Effector memory CD8-positive, alpha-beta T cell (primary cell): ENCODE measurements at regions not wholly inside any gene's neighbourhood (a gene's known extent, or its start where the extent isn't known, plus 50 kb on each side); places are given as distances from the start of the nearest gene placed in this dataset.

Source experiments
- ATAC-seq: fragments of 150-1000 bp; cut with Tn5 transposase; replicated peaks from 2 replicates; pipeline ENCODE4 v1.10.0; 2021; ENCODE audit warnings: mild to moderate bottlenecking, moderate library complexity
- DNase-seq, 3 experiments: peaks; one replicate each; pipeline ENCODE4 v3.0.0; 2021
- H3K27ac Mint-ChIP-seq, 2 donors: one replicate each; pipeline ENCODE4 v1.8.0; 2022; ENCODE audit warnings: mild to moderate bottlenecking in 2 of 2, mixed read lengths in 2 of 2, moderate library complexity in 2 of 2
- H3K27me3 Mint-ChIP-seq, 2 donors: one replicate each; pipeline ENCODE4 v1.8.0; 2022; ENCODE audit warnings: mixed read lengths in 2 of 2
- H3K36me3 Mint-ChIP-seq: one replicate; pipeline ENCODE4 v1.8.0; 2022; ENCODE audit warnings: mild to moderate bottlenecking, moderate library complexity, mixed read lengths; ENCODE audit not compliant: insufficient read depth
- H3K4me1 Mint-ChIP-seq, 2 donors: one replicate each; pipeline ENCODE4 v1.8.0; 2022; ENCODE audit warnings: low read depth in 2 of 2, mixed read lengths in 2 of 2
- H3K4me3 Mint-ChIP-seq, 2 donors: one replicate each; pipeline ENCODE4 v1.8.0; 2022; ENCODE audit warnings: mild to moderate bottlenecking in 2 of 2, mixed read lengths in 2 of 2, moderate library complexity in 2 of 2
- H3K9me3 Mint-ChIP-seq, 2 donors: one replicate each; pipeline ENCODE4 v1.8.0; 2022; ENCODE audit warnings: mixed read lengths in 2 of 2

GRCh38 chr3:193774272-193774915 lies 181.4 kb downstream of the OPA1 start:
- Mint-ChIP-seq H3K4me1 (no peaks in the 10 kb centered on the region), H3K27ac (no peak overlapping the region), H3K27me3 (peaks cover 33 to 60% of the 10 kb centered on the region in 2 donors), H3K4me3 (no peak overlapping the region), H3K9me3 (no peaks in the 10 kb centered on the region), H3K36me3 (peaks cover 2% of the 10 kb centered on the region)
- ATAC-seq (no peak), DNase-seq (no peak)

- Mint-ChIP-seq H3K4me3 (no peak overlapping the region), H3K36me3 (peaks cover 2% of the 10 kb centered on the region), H3K4me1 (no peaks in the 10 kb centered on the region), H3K9me3 (no peaks in the 10 kb centered on the region), H3K27ac (no peak overlapping the region), H3K27me3 (peaks cover 36 to 65% of the 10 kb centered on the region in 2 donors)
- DNase-seq (no peak), ATAC-seq (no peak)
Measured at GRCh38 chr3:193774916-193775285, 181.9 kb downstream of the OPA1 start.

DNA sequence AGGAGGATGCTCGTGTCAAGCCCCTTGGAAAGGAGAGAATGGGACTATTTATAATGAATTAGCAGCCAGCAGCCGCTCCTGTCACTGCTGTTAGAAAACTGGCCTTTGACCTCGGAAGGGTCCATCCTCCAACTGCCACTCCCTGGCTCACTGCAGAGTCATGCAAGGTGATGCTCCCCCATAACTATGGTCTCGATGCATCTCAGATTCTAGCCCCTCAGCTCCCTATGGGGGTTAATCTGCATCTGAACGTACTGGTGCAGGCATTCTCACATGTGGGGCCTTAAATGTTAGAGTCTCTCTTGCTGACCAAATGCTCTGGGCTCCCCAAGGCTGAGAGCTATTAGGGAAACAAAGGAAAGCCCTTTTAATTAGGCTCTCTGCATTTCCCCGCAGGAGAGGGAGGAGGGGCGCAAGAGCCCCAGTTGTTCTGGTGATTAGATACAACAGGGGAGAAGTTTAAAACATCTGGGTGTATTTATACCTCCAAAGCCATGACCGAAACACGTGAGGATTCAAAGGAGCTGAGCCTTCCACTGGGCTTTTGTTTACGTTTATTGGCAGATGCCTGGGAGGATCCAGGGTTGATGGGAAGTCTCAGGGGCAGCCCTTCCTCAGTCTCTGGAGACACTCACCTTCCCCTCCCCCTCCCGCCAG lies 182.5 kb downstream of the OPA1 start:
- no peaks in the 10 kb centered on the region for H3K4me1 Mint-ChIP-seq
- no peaks in the 10 kb centered on the region for H3K9me3 Mint-ChIP-seq

GRCh38 chr3:193776626-193777358 lies 183.8 kb downstream of the OPA1 start:
- H3K4me3 Mint-ChIP-seq = no peak overlapping the region
- H3K4me1 Mint-ChIP-seq = peaks cover 0 to 1% of the 10 kb centered on the region in 2 donors
- peaks cover 50 to 73% of the 10 kb centered on the region in 2 donors for H3K27me3 Mint-ChIP-seq
- ATAC-seq = no peak
- H3K36me3 Mint-ChIP-seq = peaks cover 2% of the 10 kb centered on the region
- DNase-seq = no peak
- H3K27ac Mint-ChIP-seq = no peak overlapping the region
- H3K9me3 Mint-ChIP-seq = no peaks in the 10 kb centered on the region

More for the DNA sequence above, 182.5 kb downstream of the OPA1 start:
- Mint-ChIP-seq H3K27ac (no peak overlapping the region), H3K4me3 (no peak overlapping the region), H3K36me3 (peaks cover 2% of the 10 kb centered on the region), H3K27me3 (peaks cover 40 to 72% of the 10 kb centered on the region in 2 donors)
- no peak for ATAC-seq
- no peak for DNase-seq

DNA sequence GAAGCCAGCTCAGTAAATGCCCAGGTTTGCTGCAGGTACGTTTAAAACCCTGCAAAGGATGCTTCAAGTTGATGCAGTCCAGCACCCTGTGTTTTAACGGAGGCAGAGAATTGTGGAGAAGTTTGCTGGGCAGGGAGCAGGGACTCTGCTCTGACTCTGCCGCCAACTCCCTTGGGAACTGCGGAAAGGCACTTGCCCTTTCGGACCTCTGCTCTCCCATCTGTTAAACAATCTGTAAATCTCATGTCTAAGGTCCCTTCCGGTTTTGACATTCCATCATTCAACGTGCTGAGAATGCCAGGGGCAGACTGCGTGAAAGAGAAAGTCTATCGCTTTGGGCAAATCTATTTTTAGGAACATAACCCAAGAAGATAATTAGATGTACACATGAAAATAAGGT lies 184.5 kb downstream of the OPA1 start:
- Mint-ChIP-seq H3K4me3 (no peak overlapping the region), H3K4me1 (peaks cover 0 to 1% of the 10 kb centered on the region in 2 donors), H3K36me3 (peaks cover 2% of the 10 kb centered on the region), H3K27ac (no peak overlapping the region), H3K9me3 (no peaks in the 10 kb centered on the region), H3K27me3 (peaks cover 57 to 73% of the 10 kb centered on the region in 2 donors)
- ATAC-seq (no peak), DNase-seq (no peak)

- H3K9me3 Mint-ChIP-seq = no peaks in the 10 kb centered on the region
- H3K4me1 Mint-ChIP-seq = peaks cover 0 to 1% of the 10 kb centered on the region in 2 donors
- peaks cover 2% of the 10 kb centered on the region for H3K36me3 Mint-ChIP-seq
- H3K27ac Mint-ChIP-seq = no peak overlapping the region
- no peak overlapping the region for H3K4me3 Mint-ChIP-seq
- peaks cover 52 to 76% of the 10 kb centered on the region in 2 donors for H3K27me3 Mint-ChIP-seq
- ATAC-seq (no peak), DNase-seq (no peak)
Measured at GRCh38 chr3:193778676-193779075, 185.7 kb downstream of the OPA1 start.

DNA sequence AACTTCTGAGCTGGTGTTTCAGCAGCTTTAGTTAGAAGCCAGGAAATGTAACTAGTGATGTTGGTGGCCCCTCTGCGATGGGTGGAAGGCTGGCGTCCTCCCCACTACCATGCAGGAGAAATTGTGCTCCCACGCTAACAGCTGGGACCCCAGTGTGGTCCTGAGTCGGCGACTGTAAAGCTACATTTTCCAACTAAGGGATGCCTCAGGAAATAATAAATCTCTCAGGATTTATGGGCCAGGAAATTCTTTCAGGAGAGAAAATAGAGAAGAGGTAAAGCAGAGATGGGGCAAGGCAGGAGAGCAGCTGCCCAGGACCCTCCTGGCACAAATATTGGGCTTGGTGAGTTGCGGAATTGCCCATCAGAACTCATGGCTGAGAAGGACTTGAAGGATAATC lies 186.9 kb downstream of the OPA1 start:
- Mint-ChIP-seq H3K27me3 (peaks cover 44 to 66% of the 10 kb centered on the region in 2 donors), H3K9me3 (no peaks in the 10 kb centered on the region)

DNA sequence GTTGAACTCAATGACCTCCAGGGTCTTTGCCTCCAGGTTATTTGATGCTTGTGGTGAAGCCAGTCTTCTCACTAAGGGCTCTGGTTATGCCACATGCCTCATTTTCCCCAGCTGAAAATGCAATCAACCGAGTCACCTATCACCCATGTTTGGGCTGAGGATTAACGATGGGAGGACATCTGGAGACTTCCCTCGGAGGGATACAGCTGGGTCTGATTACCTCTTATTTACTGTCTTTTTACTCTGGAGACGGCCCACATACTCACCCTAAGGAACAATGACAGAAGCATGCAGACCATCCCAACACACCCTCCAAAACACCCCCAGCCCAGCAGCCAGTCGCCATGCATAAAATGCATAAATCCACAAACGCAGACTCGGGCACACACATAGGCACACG lies 187.4 kb downstream of the OPA1 start:
- Mint-ChIP-seq H3K9me3 (no peaks in the 10 kb centered on the region), H3K36me3 (no peaks in the 10 kb centered on the region), H3K4me3 (no peak overlapping the region), H3K27me3 (peaks cover 44 to 62% of the 10 kb centered on the region in 2 donors), H3K27ac (no peak overlapping the region), H3K4me1 (peaks cover 0 to 1% of the 10 kb centered on the region in 2 donors)
- ATAC-seq = no peak
- DNase-seq = no peak

More for the DNA sequence above, 186.9 kb downstream of the OPA1 start:
- H3K36me3 Mint-ChIP-seq = peaks cover 2% of the 10 kb centered on the region
- DNase-seq (no peak), ATAC-seq (no peak)
- no peak overlapping the region for H3K27ac Mint-ChIP-seq
- no peak overlapping the region for H3K4me3 Mint-ChIP-seq
- peaks cover 0 to 1% of the 10 kb centered on the region in 2 donors for H3K4me1 Mint-ChIP-seq

- peaks cover 42 to 56% of the 10 kb centered on the region in 2 donors for H3K27me3 Mint-ChIP-seq
- no peak overlapping the region for H3K4me3 Mint-ChIP-seq
- ATAC-seq (no peak), DNase-seq (no peak)
- no peaks in the 10 kb centered on the region for H3K36me3 Mint-ChIP-seq
- peaks cover 0 to 1% of the 10 kb centered on the region in 2 donors for H3K4me1 Mint-ChIP-seq
- no peaks in the 10 kb centered on the region for H3K9me3 Mint-ChIP-seq
- H3K27ac Mint-ChIP-seq = no peak overlapping the region
Measured at GRCh38 chr3:193780810-193781478, 187.9 kb downstream of the OPA1 start.

DNA sequence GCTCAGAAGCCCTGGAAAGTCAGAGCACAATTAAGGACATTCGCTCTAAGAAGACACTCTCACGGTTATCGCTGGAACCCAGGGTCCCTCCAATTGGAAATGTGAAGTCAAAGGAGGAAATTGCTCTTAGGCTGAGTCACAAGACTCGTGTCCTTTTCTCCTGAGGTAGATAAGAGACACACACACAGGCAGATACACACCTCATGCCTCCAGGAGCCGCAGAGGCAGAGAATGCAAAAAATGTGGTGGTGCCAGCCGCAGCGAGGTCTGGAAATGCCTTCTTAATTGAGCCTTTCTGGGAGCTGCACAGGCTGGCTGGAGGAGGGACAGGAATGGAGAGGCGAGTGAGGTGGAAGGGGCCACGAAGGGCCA lies 189.3 kb downstream of the OPA1 start:
- peaks cover 55 to 66% of the 10 kb centered on the region in 2 donors for H3K27me3 Mint-ChIP-seq
- no peaks in the 10 kb centered on the region for H3K9me3 Mint-ChIP-seq
- no peak overlapping the region for H3K4me3 Mint-ChIP-seq
- H3K36me3 Mint-ChIP-seq = no peaks in the 10 kb centered on the region
- ATAC-seq (no peak), DNase-seq (no peak)
- H3K27ac Mint-ChIP-seq = no peak overlapping the region
- peaks cover 0 to 1% of the 10 kb centered on the region in 2 donors for H3K4me1 Mint-ChIP-seq

DNA sequence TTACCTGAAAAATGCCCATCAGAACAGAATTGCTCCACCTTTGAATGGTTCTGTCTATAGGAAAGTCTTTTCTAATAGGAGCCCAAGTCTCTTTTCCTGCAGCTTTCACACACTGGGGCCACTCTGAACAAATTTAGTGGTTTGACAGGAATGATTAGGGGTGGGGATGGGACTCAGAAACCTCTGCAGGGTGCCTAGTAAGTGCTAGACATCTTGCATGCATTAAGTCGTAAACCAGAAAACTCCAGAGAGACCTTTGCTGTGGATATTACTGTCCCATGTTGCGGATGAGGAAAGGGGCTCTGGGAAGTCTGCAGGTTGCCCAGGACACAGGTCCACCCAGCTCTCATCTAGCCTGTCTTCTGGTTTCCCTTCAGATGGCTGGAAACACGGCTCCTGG lies 189.7 kb downstream of the OPA1 start:
- no peak for ATAC-seq
- Mint-ChIP-seq H3K9me3 (no peaks in the 10 kb centered on the region), H3K36me3 (no peaks in the 10 kb centered on the region), H3K4me1 (peaks cover 0 to 1% of the 10 kb centered on the region in 2 donors), H3K27ac (no peak overlapping the region), H3K4me3 (no peak overlapping the region), H3K27me3 (peaks cover 55 to 71% of the 10 kb centered on the region in 2 donors)
- DNase-seq = no peak

GRCh38 chr3:193783166-193783896 lies 190.3 kb downstream of the OPA1 start:
- Mint-ChIP-seq H3K27me3 (peaks cover 55 to 77% of the 10 kb centered on the region in 2 donors), H3K9me3 (no peaks in the 10 kb centered on the region)

DNA sequence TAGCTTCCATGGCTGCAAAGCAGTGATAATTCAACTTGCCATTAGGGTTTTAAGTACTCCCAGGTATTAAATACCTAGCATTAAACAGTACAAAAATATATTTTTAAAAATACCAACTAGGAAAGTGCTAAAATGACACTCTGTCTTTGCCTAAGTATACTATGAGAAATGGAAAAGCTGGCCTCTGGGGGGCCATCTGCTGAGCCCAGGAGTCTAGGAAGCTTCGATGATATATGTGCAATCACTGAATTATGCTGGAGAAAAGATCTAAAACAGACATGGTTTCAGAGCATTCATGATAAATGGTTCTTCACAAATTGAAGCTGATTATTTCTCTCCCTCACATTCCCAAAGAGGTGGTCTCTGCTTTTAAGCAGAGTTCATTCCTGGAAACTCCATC lies 191.8 kb downstream of the OPA1 start:
- no peak for ATAC-seq
- DNase-seq = no peak
- H3K27ac Mint-ChIP-seq = no peak overlapping the region

More at GRCh38 chr3:193783166-193783896, 190.3 kb downstream of the OPA1 start:
- no peaks in the 10 kb centered on the region for H3K36me3 Mint-ChIP-seq
- H3K4me3 Mint-ChIP-seq = no peak overlapping the region
- no peak for DNase-seq
- H3K27ac Mint-ChIP-seq = no peak overlapping the region
- ATAC-seq = no peak
- peaks cover 0 to 1% of the 10 kb centered on the region in 2 donors for H3K4me1 Mint-ChIP-seq

More for the DNA sequence above, 191.8 kb downstream of the OPA1 start:
- peaks cover 0 to 1% of the 10 kb centered on the region in 2 donors for H3K4me1 Mint-ChIP-seq
- H3K36me3 Mint-ChIP-seq = no peaks in the 10 kb centered on the region
- H3K27me3 Mint-ChIP-seq = peaks cover 44 to 70% of the 10 kb centered on the region in 2 donors
- H3K9me3 Mint-ChIP-seq = no peaks in the 10 kb centered on the region
- no peak overlapping the region for H3K4me3 Mint-ChIP-seq
